Hematopoietic multipotent progenitor cell treated with erythropoietin and hydrocortisone succinate and interleukin-3 and kit ligand, for 15 days (in vitro differentiated cells): ENCODE measurements at regions not wholly inside any gene's neighbourhood (a gene's known extent, or its start where the extent isn't known, plus 50 kb on each side); places are given as distances from the start of the nearest gene placed in this dataset.

Experiments
- DNase-seq: peaks from one replicate; pipeline ENCODE4 v3.0.0-alpha.2; 2015; ENCODE audit warnings: low spot score

GRCh38 chr12:126512916-126513913 is 1448.0 kb downstream of the AACS start:
- no peak for DNase-seq

GRCh38 chr12:126518596-126519200 is 1453.5 kb downstream of the AACS start:
- no peak for DNase-seq

- no peak for DNase-seq
Measured at GRCh38 chr12:126519833-126520232, 1454.6 kb downstream of the AACS start.

GRCh38 chr12:126523891-126524290 is 1458.7 kb downstream of the AACS start:
- DNase-seq = no peak

GRCh38 chr12:126534495-126534894 is 1469.3 kb downstream of the AACS start:
- no peak for DNase-seq

GRCh38 chr12:126534942-126535341 is 1469.7 kb downstream of the AACS start:
- no peak for DNase-seq

- no peak for DNase-seq
Measured at GRCh38 chr12:126535971-126536370, 1470.7 kb downstream of the AACS start.

GRCh38 chr12:126537961-126538530 is 1472.8 kb downstream of the AACS start:
- DNase-seq = no peak

- no peak for DNase-seq
Measured at GRCh38 chr12:126538888-126539287, 1473.7 kb downstream of the AACS start.

- no peak for DNase-seq
Measured at GRCh38 chr12:126545411-126545810, 1480.2 kb downstream of the AACS start.

GRCh38 chr12:126547905-126548304 is 1482.7 kb downstream of the AACS start:
- DNase-seq = no peak

GRCh38 chr12:126551869-126552268 is 1486.6 kb downstream of the AACS start:
- no peak for DNase-seq

GRCh38 chr12:126554625-126555024 is 1489.4 kb downstream of the AACS start:
- no peak for DNase-seq

GRCh38 chr12:126557659-126558058 is 1492.4 kb downstream of the AACS start:
- DNase-seq = no peak

GRCh38 chr12:126558219-126558618 is 1493.0 kb downstream of the AACS start:
- DNase-seq = no peak

- no peak for DNase-seq
Measured at GRCh38 chr12:126558810-126559209, 1493.6 kb downstream of the AACS start.

- no peak for DNase-seq
Measured at GRCh38 chr12:126567016-126567415, 1501.8 kb downstream of the AACS start.

- no peak for DNase-seq
Measured at GRCh38 chr12:126569706-126570105, 1504.5 kb downstream of the AACS start.

GRCh38 chr12:126570566-126570965 is 1505.3 kb downstream of the AACS start:
- no peak for DNase-seq

- DNase-seq = no peak
Measured at GRCh38 chr12:126572170-126572569, 1506.9 kb downstream of the AACS start.

- no peak for DNase-seq
Measured at GRCh38 chr12:126581655-126582054, 1516.4 kb downstream of the AACS start.

GRCh38 chr12:126582231-126582630 is 1517.0 kb downstream of the AACS start:
- no peak for DNase-seq
